HG03521 (cell line): ENCODE measurements at regions not wholly inside any gene's neighbourhood (a gene's known extent, or its start where the extent isn't known, plus 50 kb on each side); places are given as distances from the start of the nearest gene placed in this dataset.

ENCODE experiments used
- ATAC-seq: cut with Tn5 transposase; IDR thresholded peaks from one replicate; pipeline ENCODE4 v1.9.1; 2021; ENCODE audit warnings: mild to moderate bottlenecking, moderate library complexity; ENCODE audit not compliant: unreplicated experiment

DNA sequence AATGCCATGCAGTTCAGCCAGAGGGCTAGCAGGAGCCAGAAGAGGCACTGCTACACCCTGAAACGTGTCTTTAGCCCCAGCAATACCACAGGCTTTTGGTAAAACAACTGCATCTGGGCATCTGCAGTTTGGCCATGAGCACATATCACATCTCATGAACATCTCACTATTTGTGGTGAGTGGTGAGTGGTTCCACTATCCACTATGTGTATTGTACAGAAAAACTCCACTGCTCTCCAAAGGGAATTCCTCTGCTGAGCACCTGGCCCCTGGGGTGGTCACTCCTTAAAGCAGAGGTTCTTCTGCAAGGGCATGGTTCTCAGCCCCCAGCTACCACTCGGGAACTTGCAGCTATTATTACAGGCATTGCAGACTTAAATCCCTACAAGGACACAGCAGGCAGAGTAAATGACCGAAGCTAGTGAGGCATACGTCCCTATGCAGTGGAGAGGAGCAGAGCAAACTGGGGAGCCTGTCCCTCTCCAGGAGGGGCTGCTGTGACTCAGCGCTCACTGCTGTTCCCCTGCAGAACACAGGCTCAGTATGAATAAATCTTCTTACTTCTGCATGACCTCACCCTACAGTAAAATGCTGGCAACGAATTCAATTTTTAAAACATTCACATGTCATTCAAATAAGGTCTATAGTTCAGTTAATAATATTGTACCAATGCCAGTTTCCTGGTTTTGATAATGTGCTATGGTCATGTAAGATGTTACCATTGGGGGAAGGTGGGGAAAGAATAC is 332.4 kb upstream of the ZNF507 start:
- no peak for ATAC-seq

DNA sequence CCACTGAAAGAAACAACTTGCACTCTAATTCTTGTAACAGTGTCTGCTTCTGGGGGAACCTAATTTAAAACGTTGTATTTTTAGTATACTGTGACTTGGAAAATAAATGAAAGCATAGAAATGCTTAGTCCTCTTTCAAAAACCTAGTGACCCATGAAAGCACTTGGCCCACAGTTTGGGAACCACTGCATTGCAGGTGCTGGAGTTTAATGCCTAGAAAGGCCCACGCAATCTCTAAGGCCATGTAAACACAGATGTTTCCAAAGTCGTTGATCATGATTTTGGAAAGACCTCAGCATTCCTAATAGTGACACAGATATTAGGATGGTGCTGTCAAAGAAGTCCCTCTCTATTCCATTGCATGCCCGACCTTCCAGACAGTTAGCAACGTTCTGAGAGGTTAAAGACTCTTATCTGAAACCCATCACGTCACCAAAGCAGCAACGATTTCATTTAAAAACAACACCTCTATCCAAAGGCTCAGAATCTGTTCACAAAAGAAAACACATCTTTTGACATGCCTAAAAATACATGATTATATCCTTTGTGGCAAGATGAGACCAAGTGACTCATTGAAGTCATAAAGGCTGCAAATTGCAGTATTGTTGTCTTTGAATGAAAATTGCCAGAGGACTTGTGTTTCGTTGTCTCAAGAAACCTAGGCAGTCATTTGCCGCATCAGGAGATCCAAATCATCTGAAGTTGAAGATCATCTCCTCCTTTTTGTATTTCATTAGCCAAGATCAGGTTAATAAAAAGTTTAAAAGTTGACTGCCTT is 328.0 kb upstream of the ZNF507 start:
- no peak for ATAC-seq

DNA sequence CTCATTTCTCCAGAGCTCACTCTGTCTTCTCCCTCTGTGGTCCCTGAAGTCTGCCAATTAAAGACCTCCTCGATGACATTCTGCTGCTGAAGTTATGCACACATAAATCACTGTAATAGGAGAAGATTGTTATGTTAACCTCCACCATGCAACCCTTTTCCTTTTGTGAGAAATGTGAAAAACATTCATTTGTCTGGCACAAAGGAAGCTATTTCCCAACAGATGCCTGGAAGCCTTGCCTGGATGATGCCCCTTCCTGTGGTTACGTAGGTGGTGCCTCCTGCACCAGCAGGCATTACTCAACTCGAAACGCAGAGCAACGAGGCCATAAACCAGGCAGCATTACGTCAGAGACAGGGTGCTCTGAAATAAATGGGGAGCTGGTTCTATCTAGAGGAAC is 327.4 kb upstream of the ZNF507 start:
- ATAC-seq = no peak

DNA sequence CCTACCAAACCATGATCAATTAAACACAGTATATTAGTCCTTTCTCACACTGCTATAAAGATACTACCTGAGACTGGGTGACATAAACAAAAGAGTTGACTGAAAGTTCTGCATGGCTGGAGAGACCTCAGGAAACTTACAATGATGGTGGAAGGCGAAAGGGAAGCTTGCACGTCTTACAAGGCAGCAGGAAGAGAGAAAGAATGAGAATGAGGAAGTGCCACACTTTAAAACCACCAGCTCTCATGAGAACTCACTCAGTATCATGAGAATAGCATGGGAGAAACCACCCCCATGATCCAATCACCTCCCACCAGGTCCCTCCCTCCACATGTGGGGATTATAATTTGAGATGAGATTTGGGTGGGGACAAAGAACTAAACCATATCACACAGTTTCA is 324.9 kb upstream of the ZNF507 start:
- ATAC-seq = no peak

DNA sequence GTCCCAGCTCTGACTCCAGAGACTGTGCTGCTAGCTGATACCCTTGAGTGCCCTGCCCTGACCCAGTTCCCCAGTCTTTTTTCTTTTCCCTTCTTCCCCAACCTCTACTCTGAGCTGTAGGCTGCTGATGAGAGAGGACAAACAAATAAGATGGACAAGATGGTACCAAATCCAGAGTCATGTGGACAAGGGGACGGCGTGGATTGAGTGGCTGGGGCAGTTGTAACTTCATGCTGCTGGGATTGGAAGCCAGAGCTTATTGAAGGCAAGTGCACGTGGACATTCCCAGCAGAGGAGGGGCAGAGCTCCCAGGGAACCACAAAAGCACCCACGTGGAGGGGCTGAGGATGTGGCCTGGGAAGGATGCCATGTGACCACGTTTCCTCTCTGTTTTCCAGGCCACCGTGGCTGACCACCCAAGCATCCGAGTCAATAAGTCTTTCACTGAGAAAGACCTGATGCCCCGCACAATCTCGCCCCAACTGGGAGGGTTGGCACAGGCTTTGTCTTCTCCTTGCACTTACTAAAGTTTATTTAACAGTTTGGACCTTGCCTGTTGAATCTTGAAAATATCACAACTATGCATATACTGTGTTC is 323.3 kb upstream of the ZNF507 start:
- no peak for ATAC-seq

DNA sequence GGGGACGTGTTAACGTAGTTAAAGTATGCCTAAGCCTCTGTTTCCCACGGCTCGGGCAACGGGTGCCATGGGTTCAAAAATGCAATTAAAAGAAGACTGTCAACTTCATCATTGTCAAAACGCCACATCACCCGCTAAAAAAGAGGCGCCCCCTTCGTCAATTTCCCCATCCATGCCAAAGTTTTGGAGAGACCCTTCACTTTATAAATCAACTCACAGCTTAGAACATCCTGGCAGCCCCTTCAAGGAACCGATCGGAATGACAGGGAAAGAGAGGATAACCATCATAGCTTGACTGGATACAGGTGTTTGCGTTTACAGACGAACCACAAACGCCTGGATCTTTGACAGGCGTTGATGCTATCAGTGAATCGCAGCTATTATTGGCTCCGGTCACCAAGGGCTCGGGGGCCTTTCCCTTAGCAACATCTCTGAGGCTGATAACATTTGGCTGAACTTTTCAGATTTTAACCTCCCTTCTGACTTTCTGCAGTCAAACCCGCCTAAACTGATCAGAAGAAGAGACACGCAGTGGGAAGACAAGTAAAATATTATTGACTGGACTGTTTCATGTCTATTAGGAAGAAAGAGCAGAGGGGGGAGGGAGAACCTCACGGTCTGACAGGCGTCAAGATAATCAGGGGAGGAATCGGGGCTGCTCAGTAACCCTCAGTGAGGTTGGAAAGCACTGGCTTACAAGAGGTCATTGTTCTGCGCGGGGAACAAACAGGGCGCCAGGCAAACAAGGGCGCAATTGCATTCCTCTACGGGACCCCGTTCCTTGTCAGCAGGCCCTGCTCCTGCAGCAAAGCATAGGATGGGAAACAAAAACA is 322.5 kb upstream of the ZNF507 start:
- ATAC-seq = no peak

GRCh38 chr19:32023564-32023832 is 321.9 kb upstream of the ZNF507 start:
- no peak for ATAC-seq

GRCh38 chr19:32029235-32029634 is 316.2 kb upstream of the ZNF507 start:
- no peak for ATAC-seq

GRCh38 chr19:32032561-32032960 is 312.8 kb upstream of the ZNF507 start:
- ATAC-seq = no peak

GRCh38 chr19:32035626-32036025 is 309.8 kb upstream of the ZNF507 start:
- ATAC-seq = no peak

DNA sequence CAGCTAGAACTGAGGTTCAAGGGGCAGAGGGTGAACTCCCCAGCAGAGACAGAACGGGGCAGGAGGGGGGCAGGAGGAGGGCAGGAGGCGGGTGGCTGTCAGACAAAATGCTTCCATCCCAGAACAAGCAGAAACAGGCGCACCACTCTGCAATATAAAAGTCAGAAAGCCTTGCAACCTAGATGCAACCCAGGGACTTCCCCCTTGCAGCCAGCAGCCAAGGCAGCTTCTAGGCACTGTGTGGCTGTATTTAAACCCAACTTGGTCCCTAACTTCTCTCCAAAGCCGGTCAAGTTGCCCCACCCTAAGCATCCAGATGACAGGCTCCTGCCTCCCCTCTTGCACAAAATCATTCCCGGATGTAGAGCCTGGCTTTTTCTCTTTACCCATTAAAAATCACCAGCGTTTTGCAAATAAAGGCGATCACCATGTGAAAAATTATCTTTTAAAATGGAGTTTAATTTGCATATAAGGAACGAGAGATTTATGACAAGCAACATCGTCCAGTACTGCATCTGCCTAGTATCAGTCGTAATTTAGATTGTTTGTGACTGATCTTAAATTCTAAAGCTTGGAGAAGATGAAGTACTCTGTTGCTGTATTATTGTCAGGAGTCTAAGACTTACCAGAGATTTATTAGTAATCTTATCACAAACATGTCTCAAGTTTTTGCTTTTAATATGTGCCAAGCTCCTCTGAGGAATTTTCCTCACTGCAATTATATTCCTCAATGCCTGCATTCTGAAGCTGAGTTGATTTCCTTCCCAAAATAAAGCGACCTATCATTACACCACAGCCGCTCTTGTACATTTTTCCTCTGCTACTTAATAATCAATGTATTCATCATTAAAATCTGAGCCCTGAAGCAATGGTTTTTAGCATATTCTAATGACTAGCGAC is 307.1 kb upstream of the ZNF507 start:
- ATAC-seq = no peak

DNA sequence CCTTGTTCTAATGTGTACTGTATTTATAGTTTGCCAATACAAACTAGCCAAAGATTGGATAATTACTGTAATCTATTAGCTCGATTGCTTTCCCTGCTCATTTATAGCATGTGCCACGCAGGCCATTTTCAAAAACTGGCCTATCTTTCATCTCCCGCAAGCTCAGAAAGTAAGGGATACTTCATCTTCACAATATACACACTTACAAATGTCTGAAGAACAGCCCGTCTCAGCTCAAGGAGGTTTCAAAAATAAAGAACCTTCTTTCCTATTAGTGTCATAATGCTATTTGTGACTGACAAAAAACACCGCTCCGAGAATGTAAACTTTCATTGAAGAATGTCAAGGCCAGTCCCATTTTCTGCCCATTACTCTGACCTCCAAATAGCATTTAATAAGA is 306.4 kb upstream of the ZNF507 start:
- no peak for ATAC-seq

GRCh38 chr19:32039440-32039839 is 306.0 kb upstream of the ZNF507 start:
- no peak for ATAC-seq

- ATAC-seq = no peak
Measured at GRCh38 chr19:32040236-32040635, 305.2 kb upstream of the ZNF507 start.

- no peak for ATAC-seq
Measured at GRCh38 chr19:32041681-32042292, 303.6 kb upstream of the ZNF507 start.

DNA sequence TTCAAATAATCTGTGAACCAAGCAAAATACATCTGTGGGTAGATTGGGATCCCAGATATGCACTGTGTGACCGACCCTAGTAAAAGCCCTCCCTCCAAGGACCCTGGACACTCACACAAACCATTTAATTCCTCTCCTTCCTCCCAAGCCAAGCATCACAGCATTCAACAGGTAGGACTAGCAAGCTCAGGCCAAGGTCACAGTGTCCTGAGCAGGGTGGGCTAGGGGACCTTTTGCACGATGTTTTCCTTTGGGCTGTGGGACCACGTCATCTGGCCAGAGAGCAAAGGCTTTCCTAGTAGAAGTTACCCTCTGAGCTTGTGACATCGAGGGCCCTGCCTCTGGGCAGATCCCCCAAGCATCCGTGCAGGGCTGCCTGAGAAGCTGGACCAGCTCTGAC is 297.6 kb upstream of the ZNF507 start:
- no peak for ATAC-seq

DNA sequence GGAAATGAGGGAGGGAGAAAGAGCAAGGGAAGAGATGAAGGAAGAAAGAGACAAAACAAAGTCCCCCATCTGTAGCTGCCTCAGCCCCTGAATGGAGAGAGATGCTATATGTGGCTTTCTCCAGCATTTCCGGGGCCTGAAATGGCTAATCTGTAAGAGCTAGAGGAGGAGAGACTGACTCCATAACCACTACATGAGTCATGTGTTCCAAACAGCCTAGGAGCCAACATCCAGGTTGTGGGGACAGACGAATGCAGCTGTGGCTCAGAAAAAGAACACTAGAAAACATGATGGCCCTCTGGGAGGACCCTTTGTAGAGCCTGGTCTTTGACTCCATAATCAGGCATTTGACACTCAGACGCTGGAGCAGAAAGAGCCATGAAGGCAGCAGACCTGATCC is 292.0 kb upstream of the ZNF507 start:
- ATAC-seq = no peak

DNA sequence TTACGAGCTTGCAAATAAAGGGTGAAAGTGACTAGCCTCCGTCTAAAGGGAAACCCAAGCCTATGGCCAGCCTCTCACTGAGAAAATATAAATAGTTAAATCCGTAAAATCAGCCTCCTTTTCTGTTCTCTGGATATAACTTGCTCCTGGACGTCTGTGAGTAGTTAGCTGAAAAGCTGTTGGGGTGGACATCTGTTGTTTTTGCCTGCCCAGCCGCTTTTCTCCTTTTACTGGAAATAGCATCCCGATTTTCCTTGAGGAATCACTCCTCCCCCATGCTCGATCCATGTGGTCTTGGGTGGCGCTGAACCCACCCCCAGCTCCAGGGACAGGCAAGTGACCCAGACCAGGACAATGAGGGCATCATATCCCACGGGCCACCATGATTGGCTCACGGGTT is 291.5 kb upstream of the ZNF507 start:
- ATAC-seq = no peak

DNA sequence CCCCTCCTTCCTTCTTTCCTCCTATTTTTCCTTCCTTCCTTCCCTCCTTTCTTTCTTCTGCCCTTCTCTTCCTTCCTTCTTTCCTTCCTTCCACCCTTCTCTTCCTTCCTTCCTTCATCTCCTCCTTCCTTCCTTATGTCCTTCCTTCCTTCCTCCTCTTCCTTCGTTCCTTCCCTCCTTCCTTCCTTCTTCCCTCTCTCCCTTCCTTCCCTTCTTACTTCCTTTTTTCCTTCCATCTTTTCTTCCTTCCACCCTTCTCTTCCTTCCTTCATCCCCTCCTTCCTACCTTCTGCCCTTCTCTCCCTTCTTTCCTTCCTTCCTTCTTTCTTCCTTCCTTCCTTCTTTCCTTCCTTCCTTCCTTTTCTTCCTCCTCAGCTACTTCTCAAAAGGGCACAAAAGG is 287.3 kb upstream of the ZNF507 start:
- no peak for ATAC-seq

DNA sequence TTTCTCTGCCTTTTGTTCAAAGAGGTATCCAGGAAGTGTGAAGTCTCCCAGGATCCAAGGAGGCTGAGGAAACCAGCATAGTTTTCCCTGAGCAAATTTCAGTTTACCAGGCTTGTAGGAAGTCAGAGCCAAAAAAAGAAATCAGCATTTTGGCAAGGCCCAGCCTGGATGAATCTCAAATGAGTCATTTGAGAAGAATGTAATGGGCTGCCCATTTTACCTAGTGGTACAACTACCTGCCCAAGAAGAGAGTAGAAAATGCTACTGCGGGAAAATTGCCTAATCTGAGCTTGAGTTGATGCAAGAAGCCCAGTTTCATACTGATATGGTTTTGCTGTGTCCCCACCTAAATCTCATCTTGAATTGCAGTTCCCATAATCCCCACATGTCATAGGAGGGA is 284.1 kb upstream of the ZNF507 start:
- no peak for ATAC-seq
